HEK293 (cell line): ENCODE measurements at regions not wholly inside any gene's neighbourhood (a gene's known extent, or its start where the extent isn't known, plus 50 kb on each side); places are given as distances from the start of the nearest gene placed in this dataset.

Experiments
- CTCF ChIA-PET: fragments of 350-600 bp; formaldehyde crosslinking; extraction: SDS; loops from one replicate; lab custom pipeline; 2021; ENCODE audit warnings: antibody characterized with exemption; lab: Yijun Ruan, JAX
- POLR2A ChIA-PET: fragments of 300-600 bp; formaldehyde crosslinking; extraction: SDS; loops from one replicate; lab custom pipeline; 2020; ENCODE audit warnings: antibody characterized with exemption, inconsistent platforms; lab: Yijun Ruan, JAX
- H3K27ac ChIP-seq: fragments of 200-500 bp; sonication (Bioruptor generic); 2 replicates; pipeline ENCODE4 v1.5.1; 2014; ENCODE audit warnings: low read depth, low read length, control low read depth, inconsistent platforms; ENCODE audit errors: extremely low read depth
- H3K36me3 ChIP-seq, 2 experiments: fragments of 200-500 bp in 1 of 2; sonication (Bioruptor generic) in 1 of 2; 1 replicate in 1 of 2; 2 replicates in 1 of 2; pipeline ENCODE4 v1.5.1; 2014 to 2017; ENCODE audit warnings: inconsistent platforms in 2 of 2, low read length in 2 of 2; ENCODE audit not compliant: control insufficient read depth in 2 of 2, insufficient read depth in 1 of 2
- H3K4me1 ChIP-seq: fragments of 200-500 bp; sonication (Bioruptor generic); 2 replicates; pipeline ENCODE4 v1.5.1; 2014; ENCODE audit warnings: mild to moderate bottlenecking, low read length, inconsistent platforms; ENCODE audit not compliant: control insufficient read depth, insufficient read depth
- H3K4me3 ChIP-seq: 2 replicates; pipeline ENCODE4 v1.5.1; 2011; ENCODE audit warnings: low read depth, mild to moderate bottlenecking, control low read depth, low read length, moderate library complexity
- H3K9me3 ChIP-seq: fragments of 200-500 bp; sonication (Bioruptor generic); 2 replicates; pipeline ENCODE4 v1.5.1; 2014; ENCODE audit warnings: low read depth, low read length, inconsistent platforms; ENCODE audit not compliant: control insufficient read depth, insufficient read depth
- BCL6B ChIP-seq: fragments of 450-650 bp; formaldehyde crosslinking; IDR thresholded peaks from 2 replicates; pipeline ENCODE4 v1.5.1; 2017; ENCODE audit warnings: missing biosample characterization, missing genetic modification characterization
- GLI2 ChIP-seq: fragments of 450-650 bp; formaldehyde crosslinking; IDR thresholded peaks from 2 replicates; pipeline ENCODE4; 2017; ENCODE audit warnings: missing biosample characterization, missing genetic modification characterization, low read depth, borderline replicate concordance
- INSM2 ChIP-seq: fragments of 450-650 bp; formaldehyde crosslinking; IDR thresholded peaks from 2 replicates; pipeline ENCODE4 v1.5.1; 2016; ENCODE audit warnings: missing biosample characterization, missing genetic modification characterization
- MEIS1 ChIP-seq: sonication (generic); formaldehyde crosslinking; IDR thresholded peaks from 2 replicates; pipeline ENCODE4 v1.8.1; 2022; ENCODE audit warnings: missing genetic modification reagents, mild to moderate bottlenecking, borderline replicate concordance
- PRDM2 ChIP-seq: fragments of 450-650 bp; formaldehyde crosslinking; IDR thresholded peaks from 2 replicates; pipeline ENCODE4 v1.5.1; 2016; ENCODE audit warnings: missing biosample characterization, missing genetic modification characterization, borderline replicate concordance
- PRDM6 ChIP-seq: fragments of 450-650 bp; formaldehyde crosslinking; IDR thresholded peaks from 2 replicates; pipeline ENCODE4 v1.5.1; 2017; ENCODE audit warnings: missing biosample characterization, missing genetic modification characterization
- SALL2 ChIP-seq: fragments of 450-650 bp; formaldehyde crosslinking; IDR thresholded peaks from 2 replicates; pipeline ENCODE4 v1.5.0; 2017; ENCODE audit warnings: missing biosample characterization, mild to moderate bottlenecking, missing genetic modification characterization, borderline replicate concordance
- SCRT1 ChIP-seq: fragments of 450-650 bp; formaldehyde crosslinking; IDR thresholded peaks from 2 replicates; pipeline ENCODE4 v1.5.1; 2016; ENCODE audit warnings: missing biosample characterization, missing genetic modification characterization, borderline replicate concordance
- YY2 ChIP-seq: fragments of 450-650 bp; formaldehyde crosslinking; IDR thresholded peaks from 2 replicates; pipeline ENCODE4 v1.5.1; 2016; ENCODE audit warnings: missing biosample characterization, missing genetic modification characterization
- ZBTB49 ChIP-seq: fragments of 450-650 bp; formaldehyde crosslinking; IDR thresholded peaks from 2 replicates; pipeline ENCODE4 v1.5.1; 2016; ENCODE audit warnings: missing biosample characterization, missing genetic modification characterization, low read depth
- ZNF138 ChIP-seq: fragments of 450-650 bp; formaldehyde crosslinking; IDR thresholded peaks from 2 replicates; pipeline ENCODE4 v1.5.1; 2016; ENCODE audit warnings: missing biosample characterization, missing genetic modification characterization, borderline replicate concordance
- ZNF239 ChIP-seq: fragments of 450-650 bp; formaldehyde crosslinking; IDR thresholded peaks from 2 replicates; pipeline ENCODE4 v1.5.1; 2016; ENCODE audit warnings: missing biosample characterization, missing genetic modification characterization
- ZNF449 ChIP-seq: fragments of 450-650 bp; formaldehyde crosslinking; IDR thresholded peaks from 2 replicates; pipeline ENCODE4 v1.5.1; 2017; ENCODE audit warnings: missing biosample characterization, mild to moderate bottlenecking, missing genetic modification characterization, moderate library complexity
- ZNF513 ChIP-seq: fragments of 450-650 bp; IDR thresholded peaks from 2 replicates; pipeline ENCODE4 v1.5.1; 2018; ENCODE audit warnings: missing biosample characterization, missing genetic modification characterization
- ZNF677 ChIP-seq: fragments of 450-650 bp; IDR thresholded peaks from 2 replicates; pipeline ENCODE4 v1.5.0; 2018; ENCODE audit warnings: missing biosample characterization, mild to moderate bottlenecking, missing genetic modification characterization, moderate library complexity
- ZNF704 ChIP-seq: fragments of 450-650 bp; formaldehyde crosslinking; IDR thresholded peaks from 2 replicates; pipeline ENCODE4 v1.5.1; 2016; ENCODE audit warnings: missing biosample characterization, missing genetic modification characterization

- Histone ChIP-seq H3K36me3 (no peaks in the 10 kb centered on the region), H3K27ac (no peak overlapping the region), H3K9me3 (no peaks in the 10 kb centered on the region), H3K4me3 (no peak overlapping the region), H3K4me1 (no peaks in the 10 kb centered on the region)
- CTCF ChIA-PET = no interaction called here
- POLR2A ChIA-PET = no interaction called here
- TF ChIP-seq MEIS1 (CRISPR knock-in tag) (no peak), PRDM2 (tag by site-specific recombination) (no peak), ZNF677 (tag by site-specific recombination) (no peak), ZNF513 (tag by site-specific recombination) (no peak), SALL2 (tag by site-specific recombination) (no peak), PRDM6 (tag by site-specific recombination) (no peak), YY2 (tag by site-specific recombination) (no peak), INSM2 (tag by site-specific recombination) (no peak), ZNF704 (tag by site-specific recombination) (no peak), ZNF138 (tag by site-specific recombination) (no peak)
- TF ChIP-seq, all 188 proteins: peak for 0
Measured at GRCh38 chr5:86795659-86796058, 177.9 kb downstream of the COX7C start.

GRCh38 chr5:86797677-86798076 lies 179.9 kb downstream of the COX7C start:
- H3K4me1 ChIP-seq = no peaks in the 10 kb centered on the region
- H3K36me3 ChIP-seq = no peaks in the 10 kb centered on the region
- H3K9me3 ChIP-seq = no peaks in the 10 kb centered on the region
- CTCF ChIA-PET = interaction anchor here (0.6 kb wide), 1 partner anchor 216 kb away, joined by 3 read pairs; no protein-coding TSS in a partner anchor
- POLR2A ChIA-PET = no interaction called here
- no peak overlapping the region for H3K4me3 ChIP-seq
- no peak overlapping the region for H3K27ac ChIP-seq
- no peak for TF ChIP-seq ZNF239
- no peak for TF ChIP-seq ZBTB49 (tag by site-specific recombination)
- TF ChIP-seq GLI2 (tag by site-specific recombination) = no peak
- TF ChIP-seq BCL6B (tag by site-specific recombination) = no peak
- TF ChIP-seq ZNF449 (tag by site-specific recombination) = no peak
- no peak for TF ChIP-seq SCRT1 (tag by site-specific recombination)
